ENCODE measurements at regions not wholly inside any gene's neighbourhood (a gene's known extent, or its start where the extent isn't known, plus 50 kb on each side); places are given as distances from the start of the nearest gene placed in this dataset.

GRCh38 chr9:115596746-115597080, 478.8 kb upstream of the TNC start:
- no peaks in the 10 kb centered on the region for H3K79me2 ChIP-seq (ENCODE audit: control insufficient read depth, insufficient read depth, low read length)
- no peaks in the 10 kb centered on the region for H3K36me3 ChIP-seq (ENCODE audit: control insufficient read depth in 2 of 2, extremely low read depth in 1 of 2, insufficient read depth in 2 of 2, low read length in 2 of 2)
- H3K9me1 ChIP-seq (ENCODE audit: control insufficient read depth, extremely low read depth, insufficient read depth, low read length), result peaks cover 2% of the 10 kb centered on the region
- DNase-seq (ENCODE audit: low read depth, low spot score), result no peak
- H3K27ac ChIP-seq (ENCODE audit: control insufficient read depth, insufficient read depth, low read length), result no peak overlapping the region
- no peak overlapping the region for H3K4me3 ChIP-seq (ENCODE audit: control insufficient read depth in 2 of 3, extremely low read depth in 1 of 3, insufficient read depth in 2 of 3, low read depth in 1 of 3, low read length in 3 of 3)
- H3K4me1 ChIP-seq (ENCODE audit: control insufficient read depth, extremely low read depth, insufficient read depth, low read length), result peaks cover 22% of the 10 kb centered on the region
- no peak overlapping the region for H3K4me2 ChIP-seq (ENCODE audit: control insufficient read depth, extremely low read depth, insufficient read depth, low read depth, low read length)
- H4K20me1 ChIP-seq (ENCODE audit: control insufficient read depth, extremely low read depth, insufficient read depth, low read length), result no peaks in the 10 kb centered on the region
- dilution Hi-C loops (cut with MboI; ENCODE audit: extremely low pct_ligation_motif_present, low sequenced_read_pairs), result no loop called here
- H2AFZ ChIP-seq (ENCODE audit: control insufficient read depth, low read length), result no peak overlapping the region
- H3K27me3 ChIP-seq (ENCODE audit: control insufficient read depth, extremely low read depth, insufficient read depth, low read length), result no peaks in the 10 kb centered on the region
- no peaks in the 10 kb centered on the region for H3K9me3 ChIP-seq (ENCODE audit: control insufficient read depth, low read depth, low read length)
- H3K9ac ChIP-seq (ENCODE audit: control insufficient read depth, extremely low read depth, insufficient read depth, low read length), result no peak overlapping the region
- no peak for TF ChIP-seq CTCF (optimal IDR thresholded peaks at IDR 0.05 in 1 of 3, IDR thresholded peaks at IDR 0.05 in 1 of 3, conservative IDR thresholded peaks at IDR 0.05 in 1 of 3; ENCODE audit: extremely low read depth in 1 of 3, insufficient read depth in 2 of 3, low read length in 3 of 3)
- FAIRE-seq, result no peak

GRCh38 chr9:115597330-115597895, 479.5 kb upstream of the TNC start:
- TF ChIP-seq CTCF (optimal IDR thresholded peaks at IDR 0.05 in 1 of 3, IDR thresholded peaks at IDR 0.05 in 1 of 3, conservative IDR thresholded peaks at IDR 0.05 in 1 of 3; ENCODE audit: extremely low read depth in 1 of 3, insufficient read depth in 2 of 3, low read length in 3 of 3) (no peak), EZH2 (IDR thresholded peaks at IDR 0.05; ENCODE audit: low read length) (no peak)
- FAIRE-seq, result no peak
- Histone ChIP-seq H3K9me1 (ENCODE audit: control insufficient read depth, extremely low read depth, insufficient read depth, low read length) (no peaks in the 10 kb centered on the region), H3K9me3 (ENCODE audit: control insufficient read depth, low read depth, low read length) (no peaks in the 10 kb centered on the region), H3K4me2 (ENCODE audit: control insufficient read depth, extremely low read depth, insufficient read depth, low read depth, low read length) (no peak overlapping the region), H3K4me1 (ENCODE audit: control insufficient read depth, extremely low read depth, insufficient read depth, low read length) (peaks cover 15% of the 10 kb centered on the region), H3K36me3 (ENCODE audit: control insufficient read depth in 2 of 2, extremely low read depth in 1 of 2, insufficient read depth in 2 of 2, low read length in 2 of 2) (no peaks in the 10 kb centered on the region), H2AFZ (ENCODE audit: control insufficient read depth, low read length) (no peak overlapping the region), H3K4me3 (ENCODE audit: control insufficient read depth in 2 of 3, extremely low read depth in 1 of 3, insufficient read depth in 2 of 3, low read depth in 1 of 3, low read length in 3 of 3) (no peak overlapping the region), H3K27me3 (ENCODE audit: control insufficient read depth, extremely low read depth, insufficient read depth, low read length) (no peaks in the 10 kb centered on the region), H3K27ac (ENCODE audit: control insufficient read depth, insufficient read depth, low read length) (no peak overlapping the region), H3K79me2 (ENCODE audit: control insufficient read depth, insufficient read depth, low read length) (no peaks in the 10 kb centered on the region), H4K20me1 (ENCODE audit: control insufficient read depth, extremely low read depth, insufficient read depth, low read length) (no peaks in the 10 kb centered on the region), H3K9ac (ENCODE audit: control insufficient read depth, extremely low read depth, insufficient read depth, low read length) (no peak overlapping the region)
- DNase-seq (ENCODE audit: low read depth, low spot score), result no peak
- dilution Hi-C loops (cut with MboI; ENCODE audit: extremely low pct_ligation_motif_present, low sequenced_read_pairs), result no loop called here
